Ishikawa (cell line): ENCODE measurements at regions not wholly inside any gene's neighbourhood (a gene's known extent, or its start where the extent isn't known, plus 50 kb on each side); places are given as distances from the start of the nearest gene placed in this dataset.

Source experiments
- EGR1 ChIP-seq: IDR thresholded peaks from 2 replicates; pipeline ENCODE4 v1.6.1; 2012
- EP300 ChIP-seq: IDR thresholded peaks from 2 replicates; pipeline ENCODE4 v1.6.1; 2012; ENCODE audit warnings: borderline replicate concordance
- TCF12 ChIP-seq: IDR thresholded peaks from 2 replicates; pipeline ENCODE4 v1.6.1; 2012; ENCODE audit warnings: low read depth
- YY1 ChIP-seq: IDR thresholded peaks from 2 replicates; pipeline ENCODE4 v1.6.1; 2012; ENCODE audit warnings: low read depth
- TF ChIP-seq, protein P1 (sequence below): IDR thresholded peaks from 2 replicates; pipeline ENCODE4 v1.6.1; 2012
- TF ChIP-seq, protein P2 (sequence below): IDR thresholded peaks from 2 replicates; pipeline ENCODE4 v1.6.1; 2012

DNA sequence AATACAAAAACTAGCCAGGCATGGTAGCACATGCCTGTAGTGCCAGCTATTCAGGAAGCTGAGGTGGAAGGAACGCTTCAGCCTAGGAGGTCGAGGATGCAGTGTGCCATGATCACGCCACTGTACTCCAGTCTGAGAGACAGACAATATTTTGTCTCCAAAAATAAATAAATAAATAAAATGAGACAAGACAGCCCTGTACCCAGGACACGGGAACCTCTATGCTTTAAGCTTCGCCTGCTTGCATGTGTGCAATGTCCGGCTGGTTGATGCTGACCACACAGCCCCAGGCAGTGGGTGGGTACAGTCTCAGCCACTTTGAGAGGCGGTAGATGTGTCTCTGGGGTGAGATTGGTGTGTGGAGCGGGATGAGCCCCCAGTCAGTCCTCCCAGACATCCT, 52.0 kb upstream of the MPEG1 start:
- TF ChIP-seq, protein P1, sequence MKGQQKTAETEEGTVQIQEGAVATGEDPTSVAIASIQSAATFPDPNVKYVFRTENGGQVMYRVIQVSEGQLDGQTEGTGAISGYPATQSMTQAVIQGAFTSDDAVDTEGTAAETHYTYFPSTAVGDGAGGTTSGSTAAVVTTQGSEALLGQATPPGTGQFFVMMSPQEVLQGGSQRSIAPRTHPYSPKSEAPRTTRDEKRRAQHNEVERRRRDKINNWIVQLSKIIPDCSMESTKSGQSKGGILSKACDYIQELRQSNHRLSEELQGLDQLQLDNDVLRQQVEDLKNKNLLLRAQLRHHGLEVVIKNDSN = no peak
- TF ChIP-seq EGR1 (no peak), TCF12 (no peak), EP300 (no peak), YY1 (no peak)
- TF ChIP-seq, protein P2, sequence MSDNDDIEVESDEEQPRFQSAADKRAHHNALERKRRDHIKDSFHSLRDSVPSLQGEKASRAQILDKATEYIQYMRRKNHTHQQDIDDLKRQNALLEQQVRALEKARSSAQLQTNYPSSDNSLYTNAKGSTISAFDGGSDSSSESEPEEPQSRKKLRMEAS = no peak
